Nephron progenitor cell (in vitro differentiated cells): ENCODE measurements at regions not wholly inside any gene's neighbourhood (a gene's known extent, or its start where the extent isn't known, plus 50 kb on each side); places are given as distances from the start of the nearest gene placed in this dataset.
A peak's percentile ranks its signal among the peaks of the same experiment; 100 is the strongest.

ENCODE experiments used
- DNase-seq: peaks from one replicate; pipeline ENCODE4 v3.0.0; 2021
- H3K27ac Mint-ChIP-seq: 2 replicates; pipeline ENCODE4 v1.8.0; 2021; ENCODE audit warnings: mild to moderate bottlenecking, moderate library complexity, mixed read lengths
- H3K27me3 Mint-ChIP-seq: 2 replicates; pipeline ENCODE4 v1.8.0; 2021; ENCODE audit warnings: mild to moderate bottlenecking, low read depth, mixed read lengths; ENCODE audit not compliant: poor library complexity
- H3K36me3 Mint-ChIP-seq: 2 replicates; pipeline ENCODE4 v1.8.0; 2021; ENCODE audit warnings: low read depth, mixed read lengths
- H3K4me1 Mint-ChIP-seq: 2 replicates; pipeline ENCODE4 v1.8.0; 2021; ENCODE audit warnings: mixed read lengths
- H3K4me3 Mint-ChIP-seq: 2 replicates; pipeline ENCODE4 v1.8.0; 2021; ENCODE audit warnings: mild to moderate bottlenecking, moderate library complexity, mixed read lengths
- H3K9me3 Mint-ChIP-seq: 2 replicates; pipeline ENCODE4 v1.8.0; 2021; ENCODE audit warnings: mild to moderate bottlenecking, moderate library complexity, mixed read lengths
- CTCF ChIP-seq: fragments of 200-600 bp; sonication (generic); IDR thresholded peaks from 2 replicates; pipeline ENCODE4 v1.5.0; 2021; ENCODE audit warnings: antibody characterized with exemption

DNA sequence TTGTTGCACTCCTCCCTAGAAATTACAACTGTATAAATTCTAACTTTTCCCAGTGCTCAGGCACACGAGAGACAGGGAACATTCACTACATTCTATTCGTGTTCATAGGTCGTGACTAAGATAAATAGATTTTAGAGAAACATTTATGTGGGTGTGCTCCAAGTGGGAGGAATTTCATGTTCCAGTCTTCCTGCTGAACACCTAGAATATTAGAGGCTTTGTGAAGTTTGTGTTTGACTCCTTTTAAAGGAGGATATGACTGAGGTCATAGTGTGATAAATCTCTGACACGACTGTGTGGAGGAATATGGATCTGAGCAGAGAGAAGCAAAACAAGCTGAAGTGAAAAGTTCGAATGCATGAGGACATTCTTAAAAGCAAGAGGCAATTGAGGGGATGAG, 355.3 kb downstream of the ZSWIM6 start:
- Mint-ChIP-seq H3K9me3 (peaks cover 8% of the 10 kb centered on the region), H3K36me3 (no peaks in the 10 kb centered on the region), H3K4me3 (no peak overlapping the region), H3K27me3 (peaks cover 5% of the 10 kb centered on the region), H3K4me1 (peaks cover 6% of the 10 kb centered on the region), H3K27ac (peak overlapping the region; percentile 31)
- no peak for DNase-seq
- TF ChIP-seq CTCF, result no peak

DNA sequence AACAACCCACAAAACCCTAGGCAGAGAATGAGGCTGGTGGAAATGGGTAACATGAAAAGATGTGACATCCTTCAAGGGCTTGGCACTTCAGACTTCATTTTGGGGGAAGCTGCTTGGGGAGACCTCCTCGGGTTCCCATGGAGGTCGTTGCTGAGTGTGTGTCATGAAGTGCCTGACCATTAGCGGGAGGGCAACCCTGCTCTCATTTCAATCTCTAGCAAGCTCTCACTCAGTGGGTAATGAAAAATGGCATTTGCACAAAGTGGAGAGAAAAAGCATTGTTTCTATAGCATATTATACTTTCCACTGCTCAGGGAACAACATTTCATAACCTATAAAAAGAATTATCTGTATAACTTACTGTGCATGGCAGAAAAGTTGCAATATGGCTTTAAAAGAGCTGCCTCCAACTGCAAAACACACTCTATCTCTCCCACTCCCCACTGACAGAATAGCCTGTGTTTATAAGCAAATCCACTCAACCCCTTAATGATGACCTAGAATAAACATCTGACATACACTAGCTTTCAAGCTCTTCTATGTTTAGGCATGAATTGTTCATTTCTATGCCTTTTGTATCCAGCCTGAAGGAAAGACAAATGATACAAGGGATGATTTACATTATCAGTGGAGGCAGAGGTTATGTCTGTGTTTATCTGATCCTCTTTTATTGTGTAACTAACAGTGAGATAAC, 357.2 kb downstream of the ZSWIM6 start:
- Mint-ChIP-seq H3K27ac (no peak overlapping the region), H3K36me3 (no peaks in the 10 kb centered on the region), H3K9me3 (peaks cover 22% of the 10 kb centered on the region), H3K4me3 (no peak overlapping the region), H3K27me3 (peaks cover 5% of the 10 kb centered on the region), H3K4me1 (peaks cover 6% of the 10 kb centered on the region)
- no peak for DNase-seq
- TF ChIP-seq CTCF, result no peak

DNA sequence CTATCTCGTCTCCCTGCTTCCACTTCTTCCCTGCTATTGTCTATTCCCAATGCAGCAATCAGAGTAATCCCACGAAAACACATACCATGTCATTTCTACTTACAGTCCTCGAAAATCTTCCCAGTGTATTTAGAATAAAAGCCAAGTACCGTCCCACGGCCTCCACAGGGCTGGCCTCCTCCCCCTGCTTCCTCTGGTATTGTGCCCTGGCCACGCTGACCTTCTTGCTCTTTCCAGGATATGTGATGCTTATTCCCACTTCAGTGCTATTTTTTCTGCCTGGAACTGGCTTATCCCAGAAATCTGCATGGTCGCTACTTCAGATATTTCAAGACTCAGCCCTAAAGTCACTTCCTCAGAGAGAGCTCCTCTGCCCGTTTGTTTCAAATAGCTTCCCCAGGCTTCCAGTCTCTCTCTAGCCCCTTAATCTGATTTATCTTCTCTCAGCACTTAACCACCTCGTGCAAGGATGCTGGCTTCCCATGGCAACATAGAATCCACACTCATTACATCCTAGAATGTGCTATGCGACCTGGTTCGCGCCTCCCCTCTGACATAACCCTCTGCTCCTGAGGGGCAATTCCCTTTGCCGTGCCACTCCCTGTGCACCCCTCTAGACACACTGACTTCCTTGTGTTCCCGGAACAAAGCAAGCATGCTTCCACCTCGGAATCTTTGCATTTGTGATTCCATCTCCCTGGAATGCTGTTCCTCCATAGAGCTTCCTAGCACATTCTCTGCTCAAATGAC, 365.9 kb downstream of the ZSWIM6 start:
- TF ChIP-seq CTCF, result no peak
- H3K9me3 Mint-ChIP-seq, result peaks cover 14% of the 10 kb centered on the region
- no peak for DNase-seq
- H3K4me1 Mint-ChIP-seq, result no peaks in the 10 kb centered on the region
- no peak overlapping the region for H3K4me3 Mint-ChIP-seq
- H3K36me3 Mint-ChIP-seq, result no peaks in the 10 kb centered on the region
- H3K27ac Mint-ChIP-seq, result peak overlapping the region; percentile 65
- H3K27me3 Mint-ChIP-seq, result peaks cover 13% of the 10 kb centered on the region

DNA sequence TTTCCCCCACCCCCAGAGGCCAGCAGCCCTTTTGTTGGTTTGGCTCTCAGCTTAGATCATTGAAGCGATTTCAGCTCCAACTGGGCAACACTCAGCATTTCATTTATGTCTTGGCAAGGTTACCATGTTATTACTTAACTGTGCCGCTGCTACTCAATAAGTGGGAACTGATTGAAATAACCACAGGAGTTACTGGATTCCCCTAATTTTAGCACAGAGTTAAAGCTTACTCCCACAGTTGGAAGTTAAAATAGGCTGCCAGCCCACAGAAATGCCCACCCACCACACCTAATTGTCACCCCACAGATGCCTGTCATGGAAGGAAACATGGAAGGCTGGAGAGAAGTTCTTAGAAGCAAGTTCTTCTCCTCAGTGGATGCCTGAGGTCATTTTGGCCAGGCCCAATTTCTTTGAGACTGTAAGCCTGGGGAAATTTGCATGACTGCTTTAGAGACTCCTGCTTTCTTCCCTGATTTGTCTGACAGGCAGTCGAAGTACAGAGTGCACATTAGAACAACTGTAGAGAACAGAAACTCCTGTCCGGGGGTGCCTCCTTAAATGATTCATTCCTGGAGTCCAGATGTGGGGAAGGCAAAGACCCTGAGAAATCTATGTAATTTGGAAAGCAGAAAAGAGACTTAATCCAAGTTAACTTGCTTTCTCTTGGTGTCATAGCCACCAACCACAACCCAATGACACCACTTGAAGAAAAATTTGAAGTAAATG, 370.0 kb downstream of the ZSWIM6 start:
- no peak overlapping the region for H3K27ac Mint-ChIP-seq
- no peak overlapping the region for H3K4me3 Mint-ChIP-seq

DNA sequence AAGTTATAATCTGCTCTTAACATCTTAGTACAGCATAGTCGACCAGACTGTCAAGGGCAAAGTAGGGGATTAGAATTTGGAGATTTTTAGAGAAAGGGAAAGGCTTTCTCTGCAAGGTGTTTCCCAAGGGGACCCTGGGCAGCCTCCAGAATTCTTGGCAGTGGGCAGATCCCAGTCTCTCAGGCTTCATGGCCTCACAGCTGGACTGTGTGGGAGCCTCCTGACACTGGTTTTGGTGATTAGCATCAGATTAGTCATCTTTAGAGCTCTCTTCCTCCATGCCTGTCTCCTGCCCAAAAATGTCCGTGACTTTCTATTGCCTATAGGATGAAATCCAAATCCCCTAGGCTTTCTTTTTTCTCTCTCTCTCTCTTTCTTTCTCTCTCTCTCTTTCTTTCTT, 370.7 kb downstream of the ZSWIM6 start:
- H3K9me3 Mint-ChIP-seq, result no peaks in the 10 kb centered on the region
- no peak overlapping the region for H3K4me3 Mint-ChIP-seq
- no peaks in the 10 kb centered on the region for H3K36me3 Mint-ChIP-seq
- H3K27me3 Mint-ChIP-seq, result peaks cover 13% of the 10 kb centered on the region
- TF ChIP-seq CTCF, result no peak
- H3K4me1 Mint-ChIP-seq, result no peaks in the 10 kb centered on the region
- no peak overlapping the region for H3K27ac Mint-ChIP-seq
- no peak for DNase-seq

More for the DNA sequence above, 370.0 kb downstream of the ZSWIM6 start:
- Mint-ChIP-seq H3K36me3 (no peaks in the 10 kb centered on the region), H3K4me1 (no peaks in the 10 kb centered on the region), H3K9me3 (no peaks in the 10 kb centered on the region), H3K27me3 (peaks cover 13% of the 10 kb centered on the region)
- DNase-seq, result no peak
- TF ChIP-seq CTCF, result no peak
